ENCODE measurements at regions not wholly inside any gene's neighbourhood (a gene's known extent, or its start where the extent isn't known, plus 50 kb on each side); places are given as distances from the start of the nearest gene placed in this dataset.
A peak's percentile ranks its signal among the peaks of the same experiment; 100 is the strongest.

DNA sequence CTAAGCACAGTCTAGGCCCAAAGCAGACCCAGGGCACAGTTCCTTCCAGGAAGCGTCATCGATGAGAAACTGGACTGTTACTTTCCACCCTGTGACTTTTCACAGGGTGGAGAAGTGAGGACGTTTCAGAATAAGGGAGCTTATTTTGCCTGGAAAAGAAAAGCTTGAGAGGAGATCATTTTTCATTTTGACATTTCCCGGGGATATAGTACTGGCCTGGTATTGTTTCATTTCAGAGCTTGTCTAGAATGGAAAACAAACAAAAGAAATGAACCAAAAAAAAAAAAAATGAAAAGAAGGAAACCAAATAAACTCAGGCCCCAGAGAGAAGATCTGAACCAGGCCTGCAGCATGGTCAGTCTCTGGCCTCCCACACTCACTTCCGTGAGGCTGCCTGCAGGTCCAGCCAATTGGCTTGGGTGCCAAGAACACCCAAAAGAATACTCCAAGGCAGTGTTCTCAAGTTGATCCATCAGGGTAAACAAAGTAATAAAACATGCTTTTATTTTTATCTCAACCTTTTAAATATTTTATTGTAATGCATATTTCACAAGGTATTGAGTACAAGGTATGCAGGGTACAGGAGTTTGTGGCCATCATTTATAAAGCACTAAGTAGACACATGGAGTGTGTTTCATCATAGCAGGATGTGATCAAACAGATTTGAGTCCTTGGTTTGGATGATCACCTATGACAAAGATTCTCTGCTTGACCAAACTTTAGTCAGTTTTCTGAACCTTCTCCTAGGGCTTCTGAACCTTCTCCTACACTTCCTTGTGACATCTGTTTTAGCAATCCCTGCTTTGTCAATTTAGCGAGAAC lies 176.9 kb upstream of the GGTLC1 start:
- no peak for DNase-seq

- peak; percentile 46 for DNase-seq
Observed at GRCh38 chr20:24164360-24164759, 175.8 kb upstream of the GGTLC1 start.

GRCh38 chr20:24163506-24163905 lies 174.9 kb upstream of the GGTLC1 start:
- DNase-seq, result no peak

GRCh38 chr20:24160563-24161281 lies 172.1 kb upstream of the GGTLC1 start:
- DNase-seq, result no peak

DNA sequence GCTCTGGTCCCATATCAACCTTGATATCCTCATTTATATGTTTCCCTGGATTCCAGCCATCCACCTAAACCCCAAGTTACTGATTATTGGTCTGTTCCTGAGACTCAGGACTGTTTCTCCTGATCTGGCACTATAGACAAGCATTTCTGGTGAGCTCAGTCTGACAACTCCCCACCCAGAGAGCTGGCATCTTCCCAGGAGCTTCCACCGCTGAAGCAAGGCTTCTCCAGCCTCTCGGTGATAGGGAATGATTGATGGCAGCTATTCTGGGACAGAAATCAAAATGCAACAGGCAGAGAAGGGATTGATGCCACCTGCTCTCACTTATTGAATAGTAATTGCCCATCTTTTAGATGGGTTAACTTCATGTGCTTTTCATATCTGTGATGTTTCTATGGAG lies 169.7 kb upstream of the GGTLC1 start:
- no peak for DNase-seq

GRCh38 chr20:24157213-24157612 lies 168.6 kb upstream of the GGTLC1 start:
- no peak for DNase-seq

- DNase-seq, result no peak
Observed at GRCh38 chr20:24153101-24154040, 164.8 kb upstream of the GGTLC1 start.

- no peak for DNase-seq
Observed at GRCh38 chr20:24151621-24152294, 163.2 kb upstream of the GGTLC1 start.

GRCh38 chr20:24150406-24150805 lies 161.8 kb upstream of the GGTLC1 start:
- no peak for DNase-seq

GRCh38 chr20:24149881-24150307 lies 161.3 kb upstream of the GGTLC1 start:
- DNase-seq, result no peak

DNA sequence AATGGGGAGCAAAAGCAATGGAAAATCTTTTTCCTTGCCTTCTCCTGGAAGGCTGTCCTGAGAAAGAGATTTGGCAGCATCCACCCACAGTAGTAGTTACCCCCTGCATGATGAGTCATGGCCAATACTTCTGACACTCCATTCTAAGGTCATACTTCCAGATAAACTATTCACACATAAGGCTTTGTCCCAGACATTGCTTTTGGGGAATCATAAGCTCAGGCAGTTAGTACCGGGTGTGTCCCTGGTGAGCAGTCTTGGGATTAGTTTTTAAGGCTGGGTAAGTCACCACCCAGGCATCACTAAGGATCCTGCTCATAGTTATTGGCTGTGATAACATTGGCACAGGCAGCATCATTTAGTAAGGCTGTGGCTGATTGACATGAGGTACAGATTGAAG lies 160.6 kb upstream of the GGTLC1 start:
- DNase-seq, result no peak

DNA sequence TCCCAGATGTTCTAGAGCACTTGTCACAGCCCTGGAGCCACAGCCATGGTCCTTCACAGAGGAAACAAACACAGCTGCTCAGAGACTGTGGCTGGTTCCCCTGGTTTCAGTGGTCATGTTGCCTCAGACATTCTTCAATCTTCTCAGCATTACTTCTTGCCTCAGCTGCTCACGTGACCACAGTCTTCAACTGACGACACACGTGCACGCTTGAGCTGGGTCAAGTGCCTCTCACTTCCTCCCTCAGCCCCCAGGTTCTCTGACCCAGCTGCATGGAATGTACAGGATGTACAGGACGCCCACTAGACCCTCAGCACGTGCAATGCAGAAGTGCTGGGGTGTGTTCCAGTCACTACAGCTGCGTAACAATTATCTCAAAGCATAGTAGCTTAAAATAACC lies 159.8 kb upstream of the GGTLC1 start:
- no peak for DNase-seq

DNA sequence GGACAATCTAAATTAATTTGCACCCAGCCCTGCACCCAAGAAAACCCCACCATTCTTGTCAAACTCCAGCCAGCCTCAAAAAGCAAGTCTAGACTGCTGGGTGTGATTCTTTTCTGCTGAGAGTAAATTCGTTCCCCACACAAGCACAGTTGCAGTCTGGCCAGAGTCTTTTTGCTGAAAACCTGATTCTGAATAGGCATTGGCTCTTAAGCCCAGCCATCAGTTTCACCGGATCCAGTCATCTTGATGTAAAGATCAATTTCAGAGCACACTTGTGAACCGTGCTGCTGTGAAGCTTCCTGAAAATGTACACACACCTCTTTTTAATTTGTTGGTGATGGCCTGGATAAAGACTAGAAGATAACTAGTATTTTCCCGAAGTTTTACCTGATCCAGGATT lies 159.4 kb upstream of the GGTLC1 start:
- no peak for DNase-seq

DNA sequence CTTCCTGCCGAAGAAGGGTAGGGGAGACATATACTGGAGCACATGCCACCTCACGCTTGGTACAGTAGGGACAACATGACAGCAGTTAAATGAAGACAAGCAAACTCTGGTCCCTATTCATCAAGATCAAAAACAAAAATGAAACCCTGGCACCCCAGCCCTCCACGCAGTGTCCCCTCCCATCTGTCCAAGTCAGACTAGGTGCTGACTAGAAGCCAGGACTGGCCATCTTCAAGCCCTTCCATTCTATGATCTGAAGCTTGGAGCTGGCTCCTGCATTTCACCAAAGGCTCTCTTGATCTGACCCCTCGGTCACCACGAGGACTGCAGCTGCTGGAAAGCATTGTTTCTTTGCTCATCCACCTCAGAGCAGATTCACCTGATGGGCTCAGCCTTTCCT lies 158.9 kb upstream of the GGTLC1 start:
- no peak for DNase-seq

GRCh38 chr20:24146231-24146634 lies 157.7 kb upstream of the GGTLC1 start:
- DNase-seq, result no peak

- DNase-seq, result no peak
Observed at GRCh38 chr20:24144371-24144770, 155.8 kb upstream of the GGTLC1 start.

- no peak for DNase-seq
Observed at GRCh38 chr20:24141111-24141510, 152.5 kb upstream of the GGTLC1 start.

DNA sequence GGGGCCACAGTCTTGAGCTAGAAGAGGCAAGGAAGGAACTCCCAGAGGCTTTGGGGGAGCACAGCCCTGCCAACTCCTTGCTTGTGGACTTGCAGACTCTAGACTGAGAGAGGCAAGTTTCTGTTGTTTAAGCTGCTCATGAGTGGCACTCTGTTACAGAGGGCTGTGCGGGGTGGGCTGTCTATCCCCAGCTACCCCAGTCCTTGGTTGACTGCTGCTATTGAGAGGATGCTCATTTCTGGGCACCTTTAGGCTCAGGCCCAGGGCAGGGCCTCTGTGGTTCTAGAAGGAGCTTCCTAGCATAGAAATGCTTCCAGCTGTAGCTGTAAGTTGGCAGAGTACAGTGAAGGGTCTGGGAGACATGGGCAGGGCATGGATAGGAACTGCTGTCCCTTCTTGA lies 151.3 kb upstream of the GGTLC1 start:
- DNase-seq, result no peak

DNA sequence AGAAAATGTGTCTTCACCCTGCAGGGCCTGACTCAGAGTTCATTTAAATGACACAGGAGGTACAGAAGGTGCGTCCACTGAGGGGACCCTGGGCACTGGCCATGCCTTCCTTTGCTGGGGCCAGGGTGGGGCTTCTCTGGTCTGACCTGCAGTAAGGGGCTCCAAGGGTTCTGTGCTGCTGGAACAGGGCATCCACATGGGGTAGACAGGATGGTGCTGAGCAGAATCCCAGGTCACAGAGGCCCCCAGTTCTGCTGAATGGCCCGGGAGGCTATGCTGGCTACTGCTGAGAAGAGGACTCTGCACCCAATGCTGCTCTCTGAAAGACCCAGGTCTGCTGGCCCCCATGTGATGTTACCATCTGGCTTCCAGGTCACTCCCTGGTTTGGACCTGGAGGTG lies 150.4 kb upstream of the GGTLC1 start:
- DNase-seq, result no peak

- DNase-seq, result no peak
Observed at GRCh38 chr20:24138196-24138857, 149.7 kb upstream of the GGTLC1 start.

GRCh38 chr20:24136659-24137246 lies 148.2 kb upstream of the GGTLC1 start:
- DNase-seq, result no peak

DNA sequence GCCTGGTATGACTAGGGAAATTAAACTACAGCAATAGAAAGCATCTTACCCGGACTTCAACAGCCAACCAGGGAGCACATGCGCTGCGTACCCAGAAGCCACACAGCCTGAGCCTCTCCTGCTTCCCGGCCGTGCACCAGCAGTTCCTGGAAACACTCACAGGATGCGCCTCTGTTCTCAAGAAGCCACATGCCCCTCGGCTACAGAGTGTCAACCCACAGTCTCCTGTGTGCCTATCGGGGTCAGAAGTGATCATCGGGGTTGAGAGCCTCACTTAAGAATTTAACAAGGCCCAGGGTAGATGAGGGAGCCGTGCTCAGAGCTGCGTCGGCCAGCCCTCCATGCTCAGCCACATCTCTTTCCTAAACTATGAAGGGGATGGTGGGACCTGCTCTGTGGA lies 147.2 kb upstream of the GGTLC1 start:
- DNase-seq, result no peak
